Islet precursor cell (in vitro differentiated cells): ENCODE measurements at regions not wholly inside any gene's neighbourhood (a gene's known extent, or its start where the extent isn't known, plus 50 kb on each side); places are given as distances from the start of the nearest gene placed in this dataset.

ENCODE experiments used
- DNase-seq: peaks from one replicate; pipeline ENCODE4 v3.0.0-alpha.2; 2018

DNA sequence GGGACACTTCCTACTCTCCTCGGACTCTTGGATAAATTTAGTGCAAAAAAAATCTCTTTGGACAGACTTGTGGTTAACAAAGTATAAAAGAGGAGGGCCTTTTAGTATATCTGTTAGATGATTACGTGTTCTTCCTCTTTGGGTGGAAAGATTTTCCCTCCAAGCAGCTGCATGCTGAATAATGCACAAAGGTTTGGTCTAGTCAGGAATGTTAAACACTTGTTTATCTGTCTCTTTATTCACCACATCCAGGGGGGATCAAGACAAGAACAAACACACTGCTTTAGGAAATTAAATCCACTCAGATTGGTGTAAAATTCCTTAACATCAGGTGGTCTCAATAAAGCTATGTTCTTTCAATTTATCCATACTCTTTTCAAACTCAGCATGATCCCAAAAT lies 260.9 kb upstream of the CHD6 start:
- no peak for DNase-seq

GRCh38 chr20:41877911-41878310 lies 259.7 kb upstream of the CHD6 start:
- no peak for DNase-seq

GRCh38 chr20:41874658-41875057 lies 256.5 kb upstream of the CHD6 start:
- DNase-seq: no peak

GRCh38 chr20:41872930-41873329 lies 254.8 kb upstream of the CHD6 start:
- no peak for DNase-seq

DNA sequence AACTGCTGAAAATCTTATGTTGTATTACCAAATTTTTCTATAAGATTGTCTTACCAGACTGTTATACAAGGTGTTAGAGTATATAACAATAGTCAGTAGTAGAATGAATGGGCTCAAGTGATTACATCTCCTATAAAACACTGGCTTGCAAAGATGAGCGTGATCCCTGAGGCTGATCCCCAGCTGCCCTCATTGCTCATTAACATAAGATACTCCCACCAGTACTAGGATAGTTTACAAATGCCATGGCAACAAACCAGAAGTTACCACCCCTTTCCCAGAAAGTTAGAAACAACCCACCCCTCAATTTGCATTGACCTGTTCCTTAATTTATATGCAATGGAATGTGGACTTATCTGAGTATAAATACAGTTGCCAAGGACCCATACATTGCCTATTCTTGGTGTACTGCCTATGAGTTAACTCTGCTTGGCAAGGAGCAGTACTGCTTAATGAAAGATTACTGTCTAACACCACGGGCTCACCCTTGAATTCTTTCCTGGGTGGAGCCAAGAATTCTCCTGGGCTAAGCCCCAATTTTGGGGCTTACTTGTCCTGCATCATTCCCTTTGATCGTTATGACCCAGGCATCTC lies 252.8 kb upstream of the CHD6 start:
- DNase-seq: no peak

DNA sequence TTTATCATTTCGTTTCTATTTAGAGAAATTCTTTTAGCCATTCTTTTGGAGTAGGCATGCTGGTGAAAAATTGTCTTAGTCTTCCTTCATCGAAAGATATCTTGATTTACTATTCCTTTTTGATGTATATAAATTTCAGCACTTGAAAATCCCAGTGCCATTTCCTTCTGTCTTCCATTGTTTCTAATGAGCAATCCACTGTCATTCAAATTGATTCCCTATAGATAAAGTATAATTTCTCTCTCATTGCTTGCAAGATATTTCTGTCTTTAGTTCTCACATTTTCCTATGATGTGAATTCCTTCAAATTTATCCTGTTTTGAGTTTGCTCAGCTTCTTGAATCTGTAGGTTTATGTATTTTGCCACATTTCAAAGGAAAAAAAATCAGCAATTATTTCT lies 251.1 kb upstream of the CHD6 start:
- DNase-seq: no peak

DNA sequence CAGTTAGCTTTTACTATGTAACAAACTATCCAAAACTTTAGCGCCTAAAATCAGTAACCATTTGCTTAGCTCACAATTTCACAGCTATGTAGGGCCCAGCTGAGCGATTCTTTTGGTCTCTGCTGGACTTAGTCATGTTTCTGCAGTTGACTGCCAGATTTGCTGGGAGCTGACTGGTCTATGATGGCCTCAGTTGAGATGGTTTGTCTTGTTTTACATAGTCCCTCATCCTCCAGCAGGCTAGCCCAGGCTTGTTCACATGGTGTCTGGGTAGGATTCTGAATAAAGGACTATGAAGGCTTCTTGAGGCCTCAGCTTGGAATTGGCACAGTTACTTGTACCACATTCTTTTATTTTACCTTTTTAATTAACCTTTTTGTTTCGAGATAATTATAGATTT lies 247.8 kb upstream of the CHD6 start:
- DNase-seq: peak; percentile 55

DNA sequence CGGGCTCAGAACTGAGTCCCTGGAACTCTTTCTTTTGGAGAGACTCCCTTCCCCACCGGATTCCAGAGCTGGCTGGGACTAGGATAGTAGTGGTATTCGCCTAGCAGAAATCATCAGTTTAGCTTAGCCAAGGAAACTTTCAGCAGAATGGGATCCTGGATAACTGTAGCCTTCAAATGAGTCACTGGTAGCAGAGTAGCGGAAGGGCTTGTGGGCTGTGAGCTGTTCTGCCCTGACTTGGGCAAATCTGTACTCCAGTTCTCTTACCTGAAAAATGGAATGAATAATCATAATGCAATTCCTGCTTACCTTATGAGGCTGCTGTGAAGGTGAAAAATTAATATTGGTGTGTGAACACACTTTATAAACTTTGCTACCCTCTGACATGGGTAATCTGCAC lies 244.3 kb upstream of the CHD6 start:
- no peak for DNase-seq

DNA sequence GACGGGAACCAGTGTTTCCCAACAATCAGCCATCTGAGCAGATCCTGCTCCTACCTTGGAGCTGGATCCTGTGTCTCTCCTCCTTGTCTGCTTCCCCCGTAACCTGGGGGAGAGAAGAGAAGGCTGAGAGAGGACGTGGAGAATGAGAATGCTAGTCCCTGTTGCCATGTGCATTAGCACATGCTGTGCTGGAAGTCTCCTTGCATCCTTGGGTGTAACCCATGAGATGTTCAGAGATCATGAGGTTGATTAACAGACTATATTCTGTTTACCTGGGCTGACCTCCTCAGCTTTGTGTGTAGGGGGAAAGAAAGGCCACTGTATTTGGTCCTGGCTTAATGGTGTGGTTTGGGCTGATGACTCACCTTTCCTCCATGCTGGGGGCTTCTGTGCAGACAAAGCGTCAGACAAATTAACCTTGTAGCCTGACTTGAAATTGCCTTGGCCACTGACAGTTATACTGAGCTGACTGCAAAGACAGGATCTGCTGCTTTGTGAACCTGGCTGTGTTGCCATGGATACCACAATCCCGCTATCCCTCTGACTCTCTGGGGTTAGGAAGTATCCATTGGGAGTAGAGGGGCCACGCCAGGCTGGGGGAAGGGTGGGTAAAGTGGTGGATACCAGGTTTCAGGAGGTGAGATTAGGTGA lies 243.7 kb upstream of the CHD6 start:
- peak; percentile 87 for DNase-seq

DNA sequence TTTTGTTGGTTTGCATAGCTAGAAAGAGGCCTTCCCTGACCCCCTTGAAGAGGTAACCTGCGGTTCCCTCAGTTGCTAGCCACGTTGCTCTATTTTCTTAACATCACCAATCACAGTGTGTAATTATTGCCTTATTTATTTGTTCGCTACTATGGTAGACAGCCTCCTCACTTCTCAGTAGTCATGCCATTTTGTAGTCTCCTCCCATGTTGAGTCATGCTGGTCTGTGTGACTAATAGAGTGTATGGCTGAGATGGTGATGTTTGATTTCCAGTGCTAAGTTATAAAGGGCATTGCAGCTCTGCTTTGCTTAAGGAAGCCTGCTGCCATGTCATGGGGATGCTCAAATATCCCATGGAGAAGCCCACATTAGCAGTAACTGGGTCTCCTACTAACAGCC lies 236.6 kb upstream of the CHD6 start:
- DNase-seq: no peak

- DNase-seq: no peak
Observed at GRCh38 chr20:41853806-41854205, 235.6 kb upstream of the CHD6 start.

GRCh38 chr20:41848180-41848579 lies 230.0 kb upstream of the CHD6 start:
- no peak for DNase-seq

- DNase-seq: no peak
Observed at GRCh38 chr20:41837669-41838224, 219.6 kb upstream of the CHD6 start.

DNA sequence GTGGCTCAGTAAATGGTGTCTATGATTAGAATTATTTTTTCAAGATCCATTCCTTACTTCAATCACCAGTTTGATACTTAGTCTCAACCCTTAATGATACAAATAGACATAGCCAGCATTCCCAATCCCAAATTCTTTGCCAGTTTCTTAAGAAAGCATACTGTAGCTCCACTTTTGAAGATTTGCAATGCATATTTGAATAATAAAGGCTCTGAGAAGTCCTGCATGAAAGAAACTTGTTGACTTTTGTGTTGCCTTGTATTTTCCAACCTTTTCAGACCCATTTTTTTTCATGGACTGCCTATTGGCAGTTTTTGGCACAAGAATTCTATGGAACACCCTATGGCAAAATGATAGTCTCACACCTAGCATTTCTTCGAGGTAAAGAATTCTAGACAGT lies 215.6 kb upstream of the CHD6 start:
- DNase-seq: no peak

GRCh38 chr20:41830702-41831101 lies 212.5 kb upstream of the CHD6 start:
- DNase-seq: no peak

DNA sequence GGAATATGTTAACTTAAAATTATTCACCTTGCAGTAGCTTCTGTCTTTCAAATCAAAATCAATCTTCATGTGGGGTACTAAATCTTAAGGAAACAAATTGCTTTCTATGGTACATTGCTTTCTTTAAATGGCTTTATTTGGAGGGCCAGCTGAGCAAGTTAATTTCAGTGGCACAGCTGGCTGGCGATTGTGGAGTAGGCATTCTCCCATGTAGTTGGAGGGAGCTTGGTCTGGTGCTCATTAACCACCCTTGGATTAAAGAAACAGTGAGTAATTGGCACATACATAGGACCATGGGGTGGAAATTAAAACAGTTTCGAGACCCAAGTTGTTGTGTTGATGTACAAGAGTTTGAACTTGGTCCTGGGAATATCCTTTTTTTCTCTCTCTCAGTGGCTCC lies 201.3 kb upstream of the CHD6 start:
- DNase-seq: no peak

DNA sequence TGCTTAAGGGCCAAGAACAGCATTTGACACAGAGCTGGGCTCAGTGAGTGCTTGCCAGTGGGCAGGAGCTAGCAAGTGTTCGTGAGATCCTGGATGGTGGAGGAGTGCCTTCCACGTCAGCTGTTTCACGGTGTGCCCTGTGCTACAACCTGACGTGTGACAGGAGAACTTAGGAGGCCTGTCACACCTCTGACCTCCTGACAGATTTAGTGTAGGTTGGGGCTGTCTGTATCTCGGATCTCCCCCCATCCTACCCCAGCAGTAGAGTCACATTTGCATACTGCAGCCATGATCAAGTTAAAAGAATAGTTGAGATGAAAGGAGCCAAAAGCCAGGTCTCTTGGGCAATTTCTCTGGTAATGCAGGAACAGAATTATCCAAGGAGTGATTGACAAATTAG lies 200.8 kb upstream of the CHD6 start:
- DNase-seq: no peak

- no peak for DNase-seq
Observed at GRCh38 chr20:41818369-41818768, 200.2 kb upstream of the CHD6 start.

DNA sequence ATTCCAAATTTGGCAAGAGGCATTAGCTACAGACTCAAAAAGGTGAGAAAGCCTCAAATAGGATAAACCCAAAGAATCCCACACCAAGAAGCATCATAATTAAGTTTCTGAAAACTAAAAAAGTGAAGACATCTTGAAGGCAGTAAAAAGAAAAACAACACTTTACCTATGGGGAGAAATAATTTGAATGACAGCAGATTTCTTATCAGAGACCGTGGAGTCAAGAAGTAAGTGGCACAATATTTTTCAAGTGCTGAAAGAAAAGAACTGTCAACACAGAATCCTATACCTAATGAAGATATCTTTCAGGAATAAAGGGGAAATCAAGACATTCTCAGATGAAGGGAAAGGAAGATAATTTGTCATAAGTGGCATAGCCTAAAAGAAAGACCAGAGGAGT lies 193.3 kb upstream of the CHD6 start:
- DNase-seq: no peak

DNA sequence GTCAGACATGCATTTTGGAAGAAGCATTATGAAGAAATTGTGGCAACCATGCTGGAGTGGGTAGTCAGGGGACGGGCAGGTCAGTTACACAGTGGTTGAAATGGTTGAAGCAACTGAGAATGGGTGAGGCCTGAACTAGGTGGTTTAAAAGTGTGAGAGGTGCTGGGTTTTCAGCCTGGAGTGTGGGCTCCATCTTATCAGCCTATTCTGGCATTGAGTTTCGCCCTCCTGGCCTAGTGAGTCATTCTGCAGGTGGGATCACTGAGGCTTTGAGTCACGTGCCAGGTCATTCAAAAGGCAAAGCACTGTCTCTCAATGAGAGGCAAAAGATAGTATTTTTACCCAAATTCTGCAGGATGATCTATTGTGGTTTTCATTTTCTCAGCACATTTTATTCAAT lies 181.9 kb upstream of the CHD6 start:
- no peak for DNase-seq

DNA sequence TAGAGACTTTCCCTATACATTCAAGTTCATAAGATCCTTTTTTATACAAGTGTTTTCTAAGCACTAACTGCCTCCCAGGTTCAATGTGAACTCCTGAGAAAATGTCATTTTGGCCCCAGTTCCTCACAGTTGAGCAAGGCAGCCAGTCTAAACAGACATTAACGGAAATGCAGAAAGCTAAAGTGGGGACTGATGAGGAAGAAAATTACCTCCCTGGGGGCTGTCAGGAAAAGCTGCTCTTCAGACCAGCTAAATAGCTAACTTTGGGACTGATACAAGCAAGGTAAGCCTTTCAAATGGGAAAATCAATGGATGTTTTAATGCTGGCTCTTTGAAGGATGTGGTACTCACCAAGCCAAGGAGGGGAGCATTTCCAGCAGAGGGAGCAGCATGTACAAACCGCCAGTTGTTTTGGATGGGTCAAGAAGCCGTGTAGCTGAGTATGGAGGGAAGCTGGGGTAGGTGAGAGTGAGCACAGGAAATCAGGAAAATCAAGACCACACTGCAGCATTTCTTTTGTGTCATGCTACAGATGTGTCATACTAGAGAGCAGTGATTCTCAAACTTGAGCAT lies 180.8 kb upstream of the CHD6 start:
- no peak for DNase-seq

GRCh38 chr20:41786158-41786557 lies 168.0 kb upstream of the CHD6 start:
- DNase-seq: no peak

DNA sequence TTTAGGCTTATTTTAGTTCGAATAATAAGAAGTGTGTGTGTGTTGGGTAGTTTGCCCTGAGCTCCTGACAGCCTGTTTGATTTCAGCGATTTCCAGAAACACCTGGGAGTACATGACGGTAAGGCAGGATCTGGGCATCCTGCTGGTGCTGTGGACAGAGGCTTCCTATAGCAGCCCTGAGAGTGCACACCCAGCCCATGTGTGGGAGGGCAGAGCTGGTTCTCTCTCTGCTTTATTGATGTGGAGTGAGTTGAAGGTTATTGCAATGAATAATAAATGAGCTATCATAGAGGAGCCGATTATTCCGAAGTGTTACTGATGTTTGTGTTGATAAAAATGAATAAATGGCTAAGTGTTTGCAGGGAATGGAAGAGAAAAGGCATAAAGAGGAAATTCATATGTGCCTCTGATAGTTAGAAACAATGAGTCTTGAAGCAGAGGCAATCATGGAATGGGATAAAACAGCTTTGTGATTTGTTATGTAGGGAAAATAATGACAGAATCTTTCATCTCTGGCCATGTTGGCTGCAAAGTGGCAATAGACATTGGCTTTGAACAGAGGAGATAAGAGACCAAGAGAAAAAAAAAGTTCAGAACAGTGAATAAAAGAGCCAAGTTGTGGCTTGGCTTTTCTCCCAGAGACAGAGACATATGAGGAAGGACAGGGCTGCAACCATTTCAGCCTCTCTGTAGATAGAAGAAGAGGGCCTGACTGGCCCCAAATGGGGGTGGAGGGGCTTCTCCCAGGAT lies 166.2 kb upstream of the CHD6 start:
- peak; percentile 18 for DNase-seq
